IMR-90 (cell line): ENCODE measurements at regions not wholly inside any gene's neighbourhood (a gene's known extent, or its start where the extent isn't known, plus 50 kb on each side); places are given as distances from the start of the nearest gene placed in this dataset.

Source experiments
- CEBPB ChIP-seq: IDR thresholded peaks from 2 replicates; pipeline ENCODE4 v1.6.1; 2012; ENCODE audit warnings: low read depth, low read length, improper control_type of control experiment
- MAFK ChIP-seq: IDR thresholded peaks from 2 replicates; pipeline ENCODE4 v1.6.1; 2012; ENCODE audit warnings: low read depth, low read length, improper control_type of control experiment
- MAZ ChIP-seq: IDR thresholded peaks from 2 replicates; pipeline ENCODE4 v1.6.1; 2012; ENCODE audit warnings: low read depth, mild to moderate bottlenecking, low read length, improper control_type of control experiment, moderate library complexity, borderline replicate concordance
- MXI1 ChIP-seq: IDR thresholded peaks from 2 replicates; pipeline ENCODE4 v1.6.1; 2012; ENCODE audit warnings: low read depth, mild to moderate bottlenecking, low read length, moderate library complexity, borderline replicate concordance
- POLR2A ChIP-seq: IDR thresholded peaks from 2 replicates; pipeline ENCODE4 v1.6.1; 2012; ENCODE audit warnings: mild to moderate bottlenecking, low read depth, low read length
- RAD21 ChIP-seq: IDR thresholded peaks from 2 replicates; pipeline ENCODE4 v1.6.1; 2012; ENCODE audit warnings: low read length, improper control_type of control experiment
- RCOR1 ChIP-seq: IDR thresholded peaks from 2 replicates; pipeline ENCODE4 v1.6.1; 2012; ENCODE audit warnings: mild to moderate bottlenecking, low read length, improper control_type of control experiment; ENCODE audit not compliant: insufficient replicate concordance
- RFX5 ChIP-seq: IDR thresholded peaks from 2 replicates; pipeline ENCODE4 v1.8.0; 2012; ENCODE audit warnings: low read depth, mild to moderate bottlenecking, low read length, moderate library complexity
- SMC3 ChIP-seq: fragments of 150-350 bp; IDR thresholded peaks from 2 replicates; pipeline ENCODE4 v1.6.1; 2016; ENCODE audit warnings: low read depth, mild to moderate bottlenecking, antibody characterized with exemption, low read length, moderate library complexity
- TF ChIP-seq, protein P1 (sequence below): conservative IDR thresholded peaks from 2 replicates; pipeline ENCODE4 v1.5.1; 2012; ENCODE audit warnings: mild to moderate bottlenecking, low read depth, low read length, improper control_type of control experiment
- TF ChIP-seq, protein P2 (sequence below): fragments of 150-350 bp; IDR thresholded peaks from 2 replicates; pipeline ENCODE4 v1.6.1; 2017; ENCODE audit warnings: mild to moderate bottlenecking, antibody characterized with exemption, low read length, low read depth

DNA sequence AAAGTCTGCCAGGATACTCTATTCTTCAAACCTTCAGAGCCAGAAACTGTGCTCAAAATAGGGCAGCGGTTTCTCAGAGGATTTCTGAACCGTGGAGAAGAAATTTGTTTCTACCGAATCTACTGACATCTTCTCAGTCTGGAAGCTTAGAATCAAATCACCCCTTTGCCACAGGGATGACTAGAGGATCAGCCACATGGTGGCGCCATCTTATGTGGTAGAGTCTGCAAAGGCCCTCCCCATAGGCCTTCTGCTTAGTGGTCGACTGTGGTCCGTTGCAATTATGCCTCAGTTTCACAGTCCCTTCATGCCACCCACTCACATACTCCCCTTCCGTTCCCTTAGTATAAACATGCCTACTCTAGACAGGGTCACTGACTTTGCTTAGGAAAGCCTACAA is 680.7 kb upstream of the SPANXN1 start:
- TF ChIP-seq, protein P1, sequence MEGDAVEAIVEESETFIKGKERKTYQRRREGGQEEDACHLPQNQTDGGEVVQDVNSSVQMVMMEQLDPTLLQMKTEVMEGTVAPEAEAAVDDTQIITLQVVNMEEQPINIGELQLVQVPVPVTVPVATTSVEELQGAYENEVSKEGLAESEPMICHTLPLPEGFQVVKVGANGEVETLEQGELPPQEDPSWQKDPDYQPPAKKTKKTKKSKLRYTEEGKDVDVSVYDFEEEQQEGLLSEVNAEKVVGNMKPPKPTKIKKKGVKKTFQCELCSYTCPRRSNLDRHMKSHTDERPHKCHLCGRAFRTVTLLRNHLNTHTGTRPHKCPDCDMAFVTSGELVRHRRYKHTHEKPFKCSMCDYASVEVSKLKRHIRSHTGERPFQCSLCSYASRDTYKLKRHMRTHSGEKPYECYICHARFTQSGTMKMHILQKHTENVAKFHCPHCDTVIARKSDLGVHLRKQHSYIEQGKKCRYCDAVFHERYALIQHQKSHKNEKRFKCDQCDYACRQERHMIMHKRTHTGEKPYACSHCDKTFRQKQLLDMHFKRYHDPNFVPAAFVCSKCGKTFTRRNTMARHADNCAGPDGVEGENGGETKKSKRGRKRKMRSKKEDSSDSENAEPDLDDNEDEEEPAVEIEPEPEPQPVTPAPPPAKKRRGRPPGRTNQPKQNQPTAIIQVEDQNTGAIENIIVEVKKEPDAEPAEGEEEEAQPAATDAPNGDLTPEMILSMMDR: no peak
- TF ChIP-seq POLR2A (no peak), MXI1 (no peak), CEBPB (no peak), RAD21 (no peak), MAZ (no peak), RFX5 (no peak), MAFK (no peak), RCOR1 (no peak), SMC3 (no peak)
- TF ChIP-seq, protein P2, sequence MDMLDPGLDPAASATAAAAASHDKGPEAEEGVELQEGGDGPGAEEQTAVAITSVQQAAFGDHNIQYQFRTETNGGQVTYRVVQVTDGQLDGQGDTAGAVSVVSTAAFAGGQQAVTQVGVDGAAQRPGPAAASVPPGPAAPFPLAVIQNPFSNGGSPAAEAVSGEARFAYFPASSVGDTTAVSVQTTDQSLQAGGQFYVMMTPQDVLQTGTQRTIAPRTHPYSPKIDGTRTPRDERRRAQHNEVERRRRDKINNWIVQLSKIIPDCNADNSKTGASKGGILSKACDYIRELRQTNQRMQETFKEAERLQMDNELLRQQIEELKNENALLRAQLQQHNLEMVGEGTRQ: no peak
